C4-2B (cell line): ENCODE measurements at regions not wholly inside any gene's neighbourhood (a gene's known extent, or its start where the extent isn't known, plus 50 kb on each side); places are given as distances from the start of the nearest gene placed in this dataset.
"Not testable (repeated sequence)": the region's sequence is repeated elsewhere in the genome, so short reads cannot be mapped to it uniquely, and the experiment has no call there.

ENCODE experiments used
- H3K27ac ChIP-seq: fragments of 450-650 bp; 2 replicates; pipeline ENCODE4 v1.5.1; 2017
- CTCF ChIP-seq: fragments of 450-650 bp; conservative IDR thresholded peaks from 2 replicates; pipeline ENCODE4 v1.5.1; 2017; ENCODE audit warnings: mild to moderate bottlenecking
- ZFX ChIP-seq: fragments of 450-650 bp; IDR thresholded peaks from 2 replicates; pipeline ENCODE4 v1.6.1; 2017

GRCh38 chr2:11944311-11944710 is 197.9 kb downstream of the LPIN1 start:
- no peak for TF ChIP-seq CTCF
- TF ChIP-seq ZFX = no peak
- no peak overlapping the region for H3K27ac ChIP-seq

GRCh38 chr2:11945139-11946126 is 199.0 kb downstream of the LPIN1 start:
- H3K27ac ChIP-seq = no peak overlapping the region
- TF ChIP-seq ZFX (no peak), CTCF (no peak)

GRCh38 chr2:11947956-11948355 is 201.5 kb downstream of the LPIN1 start:
- TF ChIP-seq CTCF (no peak), ZFX (no peak)
- no peak overlapping the region for H3K27ac ChIP-seq

- no peak overlapping the region for H3K27ac ChIP-seq
- TF ChIP-seq ZFX (no peak), CTCF (no peak)
Observed at GRCh38 chr2:11949732-11950523, 203.5 kb downstream of the LPIN1 start.

- TF ChIP-seq CTCF (no peak), ZFX (no peak)
- no peak overlapping the region for H3K27ac ChIP-seq
Observed at GRCh38 chr2:11950896-11951295, 204.5 kb downstream of the LPIN1 start.

GRCh38 chr2:11951492-11951891 is 205.1 kb downstream of the LPIN1 start:
- H3K27ac ChIP-seq = not testable (repeated sequence)

GRCh38 chr2:11953258-11953657 is 206.8 kb downstream of the LPIN1 start:
- H3K27ac ChIP-seq = no peak overlapping the region
- no peak for TF ChIP-seq CTCF
- TF ChIP-seq ZFX = no peak
